RWPE1 (cell line): ENCODE measurements at regions not wholly inside any gene's neighbourhood (a gene's known extent, or its start where the extent isn't known, plus 50 kb on each side); places are given as distances from the start of the nearest gene placed in this dataset.

Experiments used
- CTCF ChIA-PET: fragments of 350-600 bp; sonication (Branson Sonifier 250); formaldehyde crosslinking; extraction: SDS; loops from one replicate; lab custom pipeline; 2021; lab: Yijun Ruan, JAX
- POLR2A ChIA-PET: fragments of 400-600 bp; formaldehyde crosslinking; extraction: SDS; loops from one replicate; lab custom pipeline; 2020; ENCODE audit warnings: antibody characterized with exemption; ENCODE audit not compliant: low non-redundant PET; lab: Yijun Ruan, JAX
- DNase-seq: peaks from one replicate; pipeline ENCODE4 v3.0.0; 2012; ENCODE audit warnings: low spot score
- H3K27ac ChIP-seq: fragments of 450-650 bp; 2 replicates; pipeline ENCODE4 v1.5.1; 2017
- TF ChIP-seq, protein P1 (sequence below): fragments of 450-650 bp; conservative IDR thresholded peaks from 2 replicates; pipeline ENCODE4 v1.5.1; 2017; ENCODE audit warnings: low read depth, mild to moderate bottlenecking

GRCh38 chr11:122339436-122340060 lies 223.5 kb upstream of the BLID start:
- DNase-seq, result no peak
- TF ChIP-seq, protein P1, sequence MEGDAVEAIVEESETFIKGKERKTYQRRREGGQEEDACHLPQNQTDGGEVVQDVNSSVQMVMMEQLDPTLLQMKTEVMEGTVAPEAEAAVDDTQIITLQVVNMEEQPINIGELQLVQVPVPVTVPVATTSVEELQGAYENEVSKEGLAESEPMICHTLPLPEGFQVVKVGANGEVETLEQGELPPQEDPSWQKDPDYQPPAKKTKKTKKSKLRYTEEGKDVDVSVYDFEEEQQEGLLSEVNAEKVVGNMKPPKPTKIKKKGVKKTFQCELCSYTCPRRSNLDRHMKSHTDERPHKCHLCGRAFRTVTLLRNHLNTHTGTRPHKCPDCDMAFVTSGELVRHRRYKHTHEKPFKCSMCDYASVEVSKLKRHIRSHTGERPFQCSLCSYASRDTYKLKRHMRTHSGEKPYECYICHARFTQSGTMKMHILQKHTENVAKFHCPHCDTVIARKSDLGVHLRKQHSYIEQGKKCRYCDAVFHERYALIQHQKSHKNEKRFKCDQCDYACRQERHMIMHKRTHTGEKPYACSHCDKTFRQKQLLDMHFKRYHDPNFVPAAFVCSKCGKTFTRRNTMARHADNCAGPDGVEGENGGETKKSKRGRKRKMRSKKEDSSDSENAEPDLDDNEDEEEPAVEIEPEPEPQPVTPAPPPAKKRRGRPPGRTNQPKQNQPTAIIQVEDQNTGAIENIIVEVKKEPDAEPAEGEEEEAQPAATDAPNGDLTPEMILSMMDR, result no peak
- H3K27ac ChIP-seq, result no peak overlapping the region
- ChIA-PET POLR2A (no interaction called here), CTCF (no interaction called here)

GRCh38 chr11:122337704-122338103 lies 221.7 kb upstream of the BLID start:
- ChIA-PET CTCF (no interaction called here), POLR2A (no interaction called here)
- no peak overlapping the region for H3K27ac ChIP-seq
- TF ChIP-seq, protein P1, result no peak
- no peak for DNase-seq

DNA sequence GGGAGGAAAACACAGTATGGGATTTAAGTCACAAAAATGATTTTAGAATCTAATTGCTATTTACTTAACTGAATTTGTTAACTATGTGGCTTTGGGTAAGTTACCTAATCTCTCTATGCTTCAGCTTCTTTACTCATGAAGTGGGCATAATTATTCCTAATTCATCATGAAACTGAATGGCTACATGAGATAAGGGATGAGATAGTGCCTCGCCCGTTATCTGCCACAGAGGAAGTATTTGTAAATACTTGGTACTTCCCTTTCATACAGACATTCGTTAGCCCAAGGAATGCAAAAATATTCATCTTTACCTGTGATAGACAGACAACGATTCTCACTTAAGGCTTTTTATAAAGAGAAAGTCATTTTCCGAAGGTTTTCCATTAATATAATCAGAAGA lies 221.2 kb upstream of the BLID start:
- no peak for DNase-seq
- ChIA-PET POLR2A (no interaction called here), CTCF (no interaction called here)
- H3K27ac ChIP-seq, result no peak overlapping the region
- TF ChIP-seq, protein P1, result no peak

DNA sequence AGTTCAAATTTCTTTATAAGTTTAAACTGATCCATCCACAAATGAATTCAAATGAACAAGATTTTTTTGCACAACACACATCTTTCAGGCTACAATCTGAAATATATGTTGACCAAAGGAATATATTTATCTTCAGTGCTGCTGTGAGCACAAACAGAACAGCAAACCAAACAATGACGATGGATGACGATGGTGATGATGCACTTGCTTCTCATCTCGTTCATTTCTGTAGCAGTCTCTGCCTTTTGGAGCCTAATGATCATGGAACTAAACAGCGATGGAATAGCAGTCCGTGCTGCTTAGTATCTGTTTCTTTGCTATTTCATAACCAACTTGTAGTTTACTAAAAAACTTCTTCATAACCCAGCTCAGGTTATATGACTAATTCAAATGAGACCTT lies 220.7 kb upstream of the BLID start:
- ChIA-PET POLR2A (no interaction called here), CTCF (no interaction called here)
- DNase-seq, result no peak
- TF ChIP-seq, protein P1, result no peak
- no peak overlapping the region for H3K27ac ChIP-seq

GRCh38 chr11:122334546-122335339 lies 218.7 kb upstream of the BLID start:
- POLR2A ChIA-PET, result no interaction called here
- TF ChIP-seq, protein P1, result no peak
- no peak overlapping the region for H3K27ac ChIP-seq
- DNase-seq, result no peak
- CTCF ChIA-PET, result no interaction called here

GRCh38 chr11:122333467-122333866 lies 217.5 kb upstream of the BLID start:
- ChIA-PET CTCF (no interaction called here), POLR2A (no interaction called here)
- no peak overlapping the region for H3K27ac ChIP-seq
- TF ChIP-seq, protein P1, result no peak
- DNase-seq, result no peak
